ENCODE measurements at regions not wholly inside any gene's neighbourhood (a gene's known extent, or its start where the extent isn't known, plus 50 kb on each side); places are given as distances from the start of the nearest gene placed in this dataset.

DNA sequence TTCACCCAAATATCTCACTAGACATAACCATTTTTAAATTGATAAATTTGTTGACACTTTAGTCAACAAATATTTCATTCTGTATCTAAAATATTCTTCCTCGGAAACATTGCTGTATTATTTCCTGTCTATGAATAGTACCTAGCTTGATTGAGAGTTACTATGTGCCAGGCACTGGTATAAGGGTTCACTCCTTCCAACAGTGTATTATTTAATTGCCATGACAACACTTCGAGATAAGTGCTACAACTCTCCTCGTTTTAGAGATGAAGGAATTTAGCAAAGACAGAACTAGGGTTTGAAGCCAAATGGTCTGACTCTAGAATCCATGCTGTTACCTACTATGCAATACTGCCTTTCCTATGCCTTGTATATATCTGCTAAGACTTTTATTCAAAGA, 287.2 kb downstream of the YTHDC2 start:
- Mint-ChIP-seq H3K36me3 (no peaks in the 10 kb centered on the region), H3K9me3 (no peaks in the 10 kb centered on the region), H3K27me3 (no peaks in the 10 kb centered on the region), H3K27ac (no peak overlapping the region), H3K4me1 (no peaks in the 10 kb centered on the region), H3K4me3 (no peak overlapping the region)
- no peak for DNase-seq

GRCh38 chr5:113804264-113804663, 290.8 kb downstream of the YTHDC2 start:
- no peak for DNase-seq
- Mint-ChIP-seq H3K27ac (no peak overlapping the region), H3K4me3 (no peak overlapping the region), H3K27me3 (no peaks in the 10 kb centered on the region), H3K4me1 (no peaks in the 10 kb centered on the region), H3K9me3 (no peaks in the 10 kb centered on the region), H3K36me3 (no peaks in the 10 kb centered on the region)

- no peak overlapping the region for H3K4me3 Mint-ChIP-seq
- no peak overlapping the region for H3K27ac Mint-ChIP-seq
- peaks cover 3% of the 10 kb centered on the region for H3K27me3 Mint-ChIP-seq
- H3K4me1 Mint-ChIP-seq = no peaks in the 10 kb centered on the region
- no peaks in the 10 kb centered on the region for H3K36me3 Mint-ChIP-seq
- no peaks in the 10 kb centered on the region for H3K9me3 Mint-ChIP-seq
- DNase-seq = no peak
These were observed 291.4 kb downstream of the YTHDC2 start for GRCh38 chr5:113804943-113805342.

DNA sequence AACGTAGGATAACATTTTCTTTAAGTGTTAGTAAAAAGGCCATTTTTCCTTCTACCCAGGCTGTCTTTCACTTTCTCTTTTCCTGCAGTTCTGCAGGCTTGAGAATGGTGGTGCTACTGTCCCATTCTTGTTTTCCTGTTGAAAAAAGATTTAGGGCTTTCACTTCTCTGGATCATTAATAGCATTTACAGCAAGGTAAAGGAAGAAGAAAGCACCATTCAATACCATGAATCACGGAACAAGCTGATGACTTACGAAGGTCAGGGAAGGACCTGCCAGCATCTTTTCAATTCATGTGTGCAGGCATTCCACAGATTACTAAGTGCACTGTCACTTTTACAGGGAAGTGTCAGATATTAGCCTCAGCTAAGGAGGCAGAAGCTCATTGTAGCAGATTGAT, 292.8 kb downstream of the YTHDC2 start:
- no peak for DNase-seq
- peaks cover 3% of the 10 kb centered on the region for H3K27me3 Mint-ChIP-seq
- no peaks in the 10 kb centered on the region for H3K36me3 Mint-ChIP-seq
- H3K4me1 Mint-ChIP-seq = no peaks in the 10 kb centered on the region
- no peak overlapping the region for H3K27ac Mint-ChIP-seq
- H3K4me3 Mint-ChIP-seq = no peak overlapping the region
- no peaks in the 10 kb centered on the region for H3K9me3 Mint-ChIP-seq

GRCh38 chr5:113806904-113807303, 293.4 kb downstream of the YTHDC2 start:
- H3K27me3 Mint-ChIP-seq = peaks cover 3% of the 10 kb centered on the region
- no peak for DNase-seq
- no peaks in the 10 kb centered on the region for H3K4me1 Mint-ChIP-seq
- H3K36me3 Mint-ChIP-seq = no peaks in the 10 kb centered on the region
- H3K27ac Mint-ChIP-seq = no peak overlapping the region
- H3K9me3 Mint-ChIP-seq = no peaks in the 10 kb centered on the region
- H3K4me3 Mint-ChIP-seq = no peak overlapping the region

DNA sequence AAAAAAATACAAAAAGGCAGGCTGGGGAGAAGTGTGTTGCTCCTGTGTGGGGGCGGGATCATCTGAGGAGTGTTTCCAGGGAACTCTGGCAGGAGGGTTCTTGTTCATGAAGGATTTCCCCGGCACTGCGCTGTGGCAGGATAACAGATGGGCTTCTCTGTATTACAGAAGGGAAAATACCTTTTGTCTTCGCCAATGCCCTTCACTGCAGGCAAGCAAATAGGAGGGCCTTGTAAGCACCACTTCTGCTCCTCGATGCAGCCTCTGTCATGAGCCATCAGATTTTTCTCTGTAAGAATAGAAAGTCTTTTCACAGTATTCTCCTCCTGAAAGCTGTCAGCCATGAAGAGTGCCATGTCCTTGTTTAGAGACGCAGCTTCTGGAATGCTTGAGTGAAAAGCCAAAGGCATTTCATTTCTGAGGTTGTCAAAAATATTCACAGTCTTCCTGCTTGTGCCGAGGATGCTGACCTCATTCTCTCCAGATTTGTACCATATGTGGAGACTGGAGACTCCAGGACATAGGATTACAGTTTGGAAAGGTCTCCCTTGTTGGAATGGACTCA, 294.0 kb downstream of the YTHDC2 start:
- no peak overlapping the region for H3K27ac Mint-ChIP-seq
- no peaks in the 10 kb centered on the region for H3K36me3 Mint-ChIP-seq
- DNase-seq = no peak
- peaks cover 3% of the 10 kb centered on the region for H3K27me3 Mint-ChIP-seq
- H3K4me3 Mint-ChIP-seq = no peak overlapping the region
- H3K4me1 Mint-ChIP-seq = no peaks in the 10 kb centered on the region
- H3K9me3 Mint-ChIP-seq = no peaks in the 10 kb centered on the region

- H3K4me1 Mint-ChIP-seq = no peaks in the 10 kb centered on the region
- no peak overlapping the region for H3K4me3 Mint-ChIP-seq
- no peak for DNase-seq
- H3K27me3 Mint-ChIP-seq = peaks cover 3% of the 10 kb centered on the region
- no peaks in the 10 kb centered on the region for H3K36me3 Mint-ChIP-seq
- no peaks in the 10 kb centered on the region for H3K9me3 Mint-ChIP-seq
- no peak overlapping the region for H3K27ac Mint-ChIP-seq
These were observed 295.5 kb downstream of the YTHDC2 start for GRCh38 chr5:113808956-113809355.

GRCh38 chr5:113809626-113810025, 296.1 kb downstream of the YTHDC2 start:
- no peaks in the 10 kb centered on the region for H3K4me1 Mint-ChIP-seq
- no peaks in the 10 kb centered on the region for H3K36me3 Mint-ChIP-seq
- no peak for DNase-seq
- H3K27me3 Mint-ChIP-seq = peaks cover 3% of the 10 kb centered on the region
- no peaks in the 10 kb centered on the region for H3K9me3 Mint-ChIP-seq
- H3K4me3 Mint-ChIP-seq = no peak overlapping the region
- no peak overlapping the region for H3K27ac Mint-ChIP-seq

GRCh38 chr5:113813466-113813865, 300.0 kb downstream of the YTHDC2 start:
- no peak overlapping the region for H3K4me3 Mint-ChIP-seq
- H3K36me3 Mint-ChIP-seq = no peaks in the 10 kb centered on the region

GRCh38 chr5:113817683-113818082, 304.2 kb downstream of the YTHDC2 start:
- Mint-ChIP-seq H3K4me1 (no peaks in the 10 kb centered on the region), H3K27me3 (no peaks in the 10 kb centered on the region), H3K9me3 (peaks cover 3% of the 10 kb centered on the region), H3K36me3 (no peaks in the 10 kb centered on the region), H3K27ac (no peak overlapping the region), H3K4me3 (no peak overlapping the region)
- DNase-seq = no peak

More at GRCh38 chr5:113813466-113813865, 300.0 kb downstream of the YTHDC2 start:
- Mint-ChIP-seq H3K27me3 (peaks cover 3% of the 10 kb centered on the region), H3K27ac (no peak overlapping the region), H3K4me1 (no peaks in the 10 kb centered on the region), H3K9me3 (no peaks in the 10 kb centered on the region)
- DNase-seq = no peak

GRCh38 chr5:113823696-113824095, 310.2 kb downstream of the YTHDC2 start:
- no peak for DNase-seq
- Mint-ChIP-seq H3K36me3 (no peaks in the 10 kb centered on the region), H3K4me3 (no peak overlapping the region), H3K9me3 (peaks cover 7% of the 10 kb centered on the region), H3K4me1 (no peaks in the 10 kb centered on the region), H3K27ac (no peak overlapping the region), H3K27me3 (no peaks in the 10 kb centered on the region)

DNA sequence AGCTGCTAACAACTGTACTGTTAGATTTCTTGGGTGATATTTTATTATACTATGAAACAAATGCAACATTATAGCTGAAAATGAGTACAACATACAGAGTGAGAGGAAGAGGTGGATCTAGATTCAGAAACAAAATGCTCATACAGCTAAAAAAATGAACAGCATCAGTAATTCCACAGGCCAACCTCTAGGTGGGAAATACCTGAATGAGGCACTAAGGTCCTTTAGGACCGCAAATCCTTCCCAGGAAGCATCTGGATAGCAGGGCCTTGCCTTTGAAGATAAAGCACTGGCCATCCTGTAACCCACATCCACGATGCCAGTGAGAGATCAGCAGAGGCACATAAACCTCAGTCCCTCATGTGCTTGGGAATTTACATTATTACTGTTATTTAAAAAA, 310.8 kb downstream of the YTHDC2 start:
- Mint-ChIP-seq H3K4me1 (no peaks in the 10 kb centered on the region), H3K36me3 (no peaks in the 10 kb centered on the region), H3K9me3 (peaks cover 4% of the 10 kb centered on the region), H3K4me3 (no peak overlapping the region), H3K27ac (no peak overlapping the region), H3K27me3 (no peaks in the 10 kb centered on the region)
- DNase-seq = no peak

DNA sequence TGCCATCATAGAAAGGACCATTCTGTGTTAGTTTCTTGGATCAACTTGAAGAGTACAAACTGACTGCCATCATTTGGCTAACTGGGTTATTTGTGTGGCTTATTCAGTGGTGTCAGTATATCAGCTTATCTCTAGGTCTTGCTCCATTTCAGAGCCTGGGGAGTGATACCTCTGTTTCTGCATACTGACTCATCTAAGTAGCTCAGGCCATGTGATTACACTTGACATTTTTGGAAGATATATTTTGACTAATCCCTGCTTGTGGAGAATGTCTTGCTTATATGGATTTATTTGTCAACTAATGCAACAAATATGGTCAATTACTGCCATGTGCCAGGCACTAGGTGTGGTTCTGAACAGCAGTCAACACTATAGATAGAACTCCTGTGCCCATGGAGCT, 311.7 kb downstream of the YTHDC2 start:
- no peak overlapping the region for H3K4me3 Mint-ChIP-seq
- no peaks in the 10 kb centered on the region for H3K36me3 Mint-ChIP-seq
- H3K9me3 Mint-ChIP-seq = peaks cover 4% of the 10 kb centered on the region
- H3K4me1 Mint-ChIP-seq = no peaks in the 10 kb centered on the region
- no peak for DNase-seq
- no peaks in the 10 kb centered on the region for H3K27me3 Mint-ChIP-seq
- H3K27ac Mint-ChIP-seq = no peak overlapping the region

GRCh38 chr5:113846941-113847340, 333.4 kb downstream of the YTHDC2 start:
- Mint-ChIP-seq H3K27me3 (no peaks in the 10 kb centered on the region), H3K27ac (no peak overlapping the region), H3K36me3 (no peaks in the 10 kb centered on the region), H3K4me1 (no peaks in the 10 kb centered on the region), H3K4me3 (no peak overlapping the region), H3K9me3 (peaks cover 1% of the 10 kb centered on the region)
- DNase-seq = no peak

DNA sequence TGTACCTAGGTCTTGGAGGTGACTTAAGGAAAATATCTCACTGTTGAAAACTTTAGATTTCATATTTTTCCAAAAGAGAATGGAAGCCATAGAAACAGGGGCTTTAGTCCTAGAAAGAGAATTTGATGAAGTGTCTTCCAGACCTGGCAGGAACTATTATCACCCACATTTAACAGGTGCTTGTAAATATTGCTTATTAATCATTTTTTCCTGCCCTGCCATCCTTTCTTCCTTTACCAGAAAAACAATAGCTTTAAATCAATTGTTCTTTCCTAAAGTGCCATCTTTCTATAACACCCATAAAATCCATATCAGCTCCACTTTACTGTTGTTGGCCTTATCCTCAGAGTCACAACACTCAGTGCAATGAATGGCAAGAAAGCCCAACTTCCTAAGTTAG, 350.9 kb downstream of the YTHDC2 start:
- no peak overlapping the region for H3K4me3 Mint-ChIP-seq
- no peaks in the 10 kb centered on the region for H3K36me3 Mint-ChIP-seq
- peaks cover 5% of the 10 kb centered on the region for H3K9me3 Mint-ChIP-seq
- H3K4me1 Mint-ChIP-seq = no peaks in the 10 kb centered on the region
- no peak for DNase-seq
- H3K27ac Mint-ChIP-seq = no peak overlapping the region
- H3K27me3 Mint-ChIP-seq = no peaks in the 10 kb centered on the region

DNA sequence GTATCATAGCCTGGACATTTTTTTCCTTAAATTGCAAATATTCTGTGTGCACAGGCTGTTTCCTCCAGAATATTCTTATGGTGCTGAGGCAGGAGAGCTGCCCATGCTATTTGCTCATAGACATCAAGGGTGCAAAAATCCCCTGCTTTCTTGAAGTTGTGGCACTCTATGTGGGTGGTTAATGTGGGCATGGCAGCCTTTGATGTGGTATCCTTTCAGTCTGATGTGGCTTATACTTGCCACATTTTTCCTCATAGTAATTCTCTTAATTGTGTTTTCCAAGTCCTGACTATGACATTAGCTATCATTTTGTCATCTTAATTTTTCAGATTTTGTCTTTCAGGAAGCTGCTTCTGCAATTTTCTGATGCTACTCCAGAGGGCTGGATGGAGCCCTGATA, 353.3 kb downstream of the YTHDC2 start:
- Mint-ChIP-seq H3K36me3 (no peaks in the 10 kb centered on the region), H3K27me3 (no peaks in the 10 kb centered on the region), H3K9me3 (peaks cover 5% of the 10 kb centered on the region), H3K4me3 (no peak overlapping the region), H3K27ac (no peak overlapping the region), H3K4me1 (no peaks in the 10 kb centered on the region)
- DNase-seq = no peak

DNA sequence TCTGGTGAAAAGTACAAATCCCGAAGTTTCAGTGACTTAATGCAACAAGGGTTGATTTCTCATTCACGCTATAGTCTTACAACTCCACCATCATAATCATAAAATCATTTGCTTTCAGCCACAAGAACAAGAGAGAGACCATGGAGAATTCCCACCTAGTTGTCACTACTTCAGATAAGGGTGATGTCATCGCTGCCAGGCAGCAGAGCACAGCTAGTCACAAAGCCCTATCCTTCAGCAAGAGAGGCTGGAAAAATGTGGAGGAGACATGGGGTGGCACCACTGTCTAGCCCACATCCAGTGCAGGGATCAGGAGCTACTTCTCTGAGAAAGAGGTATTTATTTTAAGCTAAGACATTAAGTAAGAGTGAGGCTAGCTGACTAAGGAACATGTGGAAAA, 356.1 kb downstream of the YTHDC2 start:
- Mint-ChIP-seq H3K4me3 (no peak overlapping the region), H3K27me3 (no peaks in the 10 kb centered on the region), H3K36me3 (no peaks in the 10 kb centered on the region), H3K4me1 (no peaks in the 10 kb centered on the region), H3K9me3 (peaks cover 5% of the 10 kb centered on the region), H3K27ac (no peak overlapping the region)
- no peak for DNase-seq

Data from activated naive CD8-positive, alpha-beta T cell treated with anti-CD3 and anti-CD28 coated beads for 36 hours (primary cell).